GM23338 (cell line): ENCODE measurements at regions not wholly inside any gene's neighbourhood (a gene's known extent, or its start where the extent isn't known, plus 50 kb on each side); places are given as distances from the start of the nearest gene placed in this dataset.

Experiments used
- ATAC-seq: fragments of 200-7000 bp; cut with Tn5 transposase; 3 replicates; pipeline ENCODE4 v1.9.1; 2020
- DNase-seq: peaks from one replicate; pipeline ENCODE4 v3.0.0-alpha.2; 2015; ENCODE audit warnings: low spot score
- H2AFZ ChIP-seq: fragments of 200-600 bp; sonication (generic); 2 replicates; pipeline ENCODE4 v1.8.0; 2016; ENCODE audit warnings: antibody characterized with exemption, mild to moderate bottlenecking, moderate library complexity
- H3F3A ChIP-seq: fragments of 200-600 bp; sonication (generic); replicated peaks from 2 replicates; pipeline ENCODE4 v1.8.0; 2017; ENCODE audit warnings: antibody characterized with exemption, mixed run types, low read depth
- H3K27ac ChIP-seq: fragments of 200-600 bp; sonication (generic); 2 replicates; pipeline ENCODE4 v1.6.1; 2016; ENCODE audit warnings: low read depth
- H3K27me3 ChIP-seq: fragments of 200-600 bp; sonication (generic); 2 replicates; pipeline ENCODE4 v1.8.0; 2016; ENCODE audit warnings: mild to moderate bottlenecking, mixed run types, moderate library complexity; ENCODE audit not compliant: insufficient read depth
- H3K36me3 ChIP-seq: fragments of 200-600 bp; sonication (generic); 2 replicates; pipeline ENCODE4 v1.8.0; 2016; ENCODE audit warnings: mild to moderate bottlenecking; ENCODE audit not compliant: insufficient read depth
- H3K4me1 ChIP-seq: fragments of 200-600 bp; sonication (generic); 2 replicates; pipeline ENCODE4 v1.8.0; 2016; ENCODE audit warnings: mild to moderate bottlenecking, moderate library complexity; ENCODE audit not compliant: insufficient read depth
- H3K4me2 ChIP-seq: fragments of 200-600 bp; sonication (generic); 2 replicates; pipeline ENCODE4 v1.7.1; 2017; ENCODE audit warnings: mixed run types
- H3K4me3 ChIP-seq: fragments of 200-600 bp; sonication (generic); 2 replicates; pipeline ENCODE4 v1.6.1; 2016; ENCODE audit warnings: mixed run types
- H3K79me2 ChIP-seq: fragments of 200-600 bp; sonication (generic); replicated peaks from 2 replicates; pipeline ENCODE4 v1.8.0; 2017; ENCODE audit warnings: mild to moderate bottlenecking; ENCODE audit not compliant: insufficient read depth
- H3K9me2 ChIP-seq: fragments of 200-600 bp; sonication (generic); 2 replicates; pipeline ENCODE4 v1.8.0; 2017; ENCODE audit not compliant: insufficient read depth
- H4K20me1 ChIP-seq: fragments of 200-600 bp; sonication (generic); replicated peaks from 2 replicates; pipeline ENCODE4 v1.8.0; 2017; ENCODE audit warnings: mild to moderate bottlenecking; ENCODE audit not compliant: insufficient read depth
- H3K27ac Mint-ChIP-seq: 2 replicates; pipeline ENCODE4 v1.8.0; 2020; ENCODE audit warnings: inconsistent platforms, mild to moderate bottlenecking, moderate library complexity, mixed read lengths
- H3K27me3 Mint-ChIP-seq: 3 replicates; pipeline ENCODE4 v1.8.0; 2022; ENCODE audit warnings: low read depth, mild to moderate bottlenecking, moderate library complexity, mixed read lengths, inconsistent platforms; ENCODE audit not compliant: insufficient read depth, poor library complexity
- H3K36me3 Mint-ChIP-seq: 3 replicates; pipeline ENCODE4 v1.8.0; 2021; ENCODE audit warnings: low read depth, mild to moderate bottlenecking, inconsistent platforms, moderate library complexity, mixed read lengths
- H3K4me1 Mint-ChIP-seq: 3 replicates; pipeline ENCODE4 v1.8.0; 2020; ENCODE audit warnings: mild to moderate bottlenecking, inconsistent platforms, mixed read lengths
- H3K4me3 Mint-ChIP-seq: 3 replicates; pipeline ENCODE4 v1.8.0; 2021; ENCODE audit warnings: moderate library complexity, mild to moderate bottlenecking, inconsistent platforms, mixed read lengths
- H3K9me3 Mint-ChIP-seq: 3 replicates; pipeline ENCODE4 v1.8.0; 2020; ENCODE audit warnings: moderate library complexity, mild to moderate bottlenecking, inconsistent platforms, mixed read lengths
- CREB1 ChIP-seq: fragments of 250-450 bp; sonication (Bioruptor Pico); IDR thresholded peaks from 2 replicates; pipeline ENCODE4 v1.5.0; 2020; ENCODE audit warnings: low read depth, mild to moderate bottlenecking, moderate library complexity
- CTCF ChIP-seq, 2 experiments: fragments of 200-600 bp in 1 of 2; sonication (generic) in 1 of 2; conservative IDR thresholded peaks; 2 replicates each; pipeline versions ENCODE4 v1.5.1 to v1.6.1; 2016 to 2017; ENCODE audit warnings: antibody characterized with exemption in 2 of 2, low read depth in 2 of 2, mild to moderate bottlenecking in 2 of 2, moderate library complexity in 1 of 2
- ETS1 ChIP-seq: IDR thresholded peaks from 2 replicates; pipeline ENCODE4 v1.6.1; 2016; ENCODE audit warnings: antibody characterized with exemption
- NANOG ChIP-seq: IDR thresholded peaks from 2 replicates; pipeline ENCODE4 v1.6.1; 2016; ENCODE audit warnings: antibody characterized with exemption, borderline replicate concordance
- POLR2AphosphoS5 ChIP-seq: IDR thresholded peaks from 2 replicates; pipeline ENCODE4 v1.6.1; 2016; ENCODE audit warnings: antibody characterized with exemption, low read depth
- REST ChIP-seq: IDR thresholded peaks from one replicate; pipeline ENCODE4 v1.6.1; 2018; ENCODE audit warnings: antibody characterized with exemption; ENCODE audit not compliant: unreplicated experiment
- STAT1 ChIP-seq: IDR thresholded peaks from one replicate; pipeline ENCODE4 v1.6.1; 2016; ENCODE audit warnings: antibody characterized with exemption; ENCODE audit not compliant: unreplicated experiment
- ZNF114 ChIP-seq: fragments of 250-450 bp; sonication (Bioruptor Pico); IDR thresholded peaks from 2 replicates; pipeline ENCODE4 v1.5.0; 2020; ENCODE audit warnings: mild to moderate bottlenecking, moderate library complexity
- TF ChIP-seq, protein P1 (sequence below): fragments of 250-450 bp; sonication (Bioruptor Pico); IDR thresholded peaks from 2 replicates; pipeline ENCODE4 v1.5.0; 2020; ENCODE audit warnings: mild to moderate bottlenecking, moderate library complexity

GRCh38 chr2:6010163-6010562 lies 318.0 kb downstream of the SOX11 start:
- no peak overlapping the region for H3K4me3 ChIP-seq
- Mint-ChIP-seq H3K9me3 (peaks cover 54% of the 10 kb centered on the region), H3K4me3 (no peak overlapping the region), H3K27ac (no peak overlapping the region), H3K4me1 (peaks cover 22% of the 10 kb centered on the region), H3K27me3 (no peaks in the 10 kb centered on the region), H3K36me3 (0 out of 3 replicates have a peak, but pooled peaks cover 2% of the 10 kb centered on the region)
- no peaks in the 10 kb centered on the region for H3K4me1 ChIP-seq
- ATAC-seq = no peak
- no peaks in the 10 kb centered on the region for H3K27me3 ChIP-seq
- no peak overlapping the region for H3K27ac ChIP-seq
- H3K4me2 ChIP-seq = no peak overlapping the region
- TF ChIP-seq CREB1 (CRISPR knock-in tag) (no peak), CTCF (conservative IDR thresholded peaks at IDR 0.05; ENCODE audit: low read depth in 2 of 2) (no peak), ZNF114 (no peak), NANOG (no peak)
- no peaks in the 10 kb centered on the region for H3F3A ChIP-seq
- DNase-seq = no peak
- no peaks in the 10 kb centered on the region for H3K79me2 ChIP-seq
- H2AFZ ChIP-seq = no peak overlapping the region
- H3K36me3 ChIP-seq = no peaks in the 10 kb centered on the region
- no peaks in the 10 kb centered on the region for H4K20me1 ChIP-seq
- H3K9me2 ChIP-seq = no peaks in the 10 kb centered on the region

- no peaks in the 10 kb centered on the region for H3K9me2 ChIP-seq
- ATAC-seq (peak; percentile 44), DNase-seq (peak; percentile 15)
- Mint-ChIP-seq H3K27me3 (no peaks in the 10 kb centered on the region), H3K27ac (no peak overlapping the region), H3K36me3 (0 out of 3 replicates have a peak, but pooled peaks cover 2% of the 10 kb centered on the region), H3K4me1 (peaks cover 22% of the 10 kb centered on the region), H3K9me3 (peaks cover 49% of the 10 kb centered on the region), H3K4me3 (no peak overlapping the region)
- no peaks in the 10 kb centered on the region for H3K79me2 ChIP-seq
- H3K4me3 ChIP-seq = no peak overlapping the region
- no peak overlapping the region for H3K27ac ChIP-seq
- no peaks in the 10 kb centered on the region for H4K20me1 ChIP-seq
- H3K36me3 ChIP-seq = no peaks in the 10 kb centered on the region
- H3K4me2 ChIP-seq = no peak overlapping the region
- H3K27me3 ChIP-seq = no peaks in the 10 kb centered on the region
- H2AFZ ChIP-seq = no peak overlapping the region
- no peaks in the 10 kb centered on the region for H3F3A ChIP-seq
- no peaks in the 10 kb centered on the region for H3K4me1 ChIP-seq
- TF ChIP-seq CREB1 (CRISPR knock-in tag) = no peak
- no peak for TF ChIP-seq POLR2AphosphoS5
- TF ChIP-seq REST = no peak
- TF ChIP-seq STAT1 = no peak
- TF ChIP-seq ZNF114 = no peak
- TF ChIP-seq, protein P1, sequence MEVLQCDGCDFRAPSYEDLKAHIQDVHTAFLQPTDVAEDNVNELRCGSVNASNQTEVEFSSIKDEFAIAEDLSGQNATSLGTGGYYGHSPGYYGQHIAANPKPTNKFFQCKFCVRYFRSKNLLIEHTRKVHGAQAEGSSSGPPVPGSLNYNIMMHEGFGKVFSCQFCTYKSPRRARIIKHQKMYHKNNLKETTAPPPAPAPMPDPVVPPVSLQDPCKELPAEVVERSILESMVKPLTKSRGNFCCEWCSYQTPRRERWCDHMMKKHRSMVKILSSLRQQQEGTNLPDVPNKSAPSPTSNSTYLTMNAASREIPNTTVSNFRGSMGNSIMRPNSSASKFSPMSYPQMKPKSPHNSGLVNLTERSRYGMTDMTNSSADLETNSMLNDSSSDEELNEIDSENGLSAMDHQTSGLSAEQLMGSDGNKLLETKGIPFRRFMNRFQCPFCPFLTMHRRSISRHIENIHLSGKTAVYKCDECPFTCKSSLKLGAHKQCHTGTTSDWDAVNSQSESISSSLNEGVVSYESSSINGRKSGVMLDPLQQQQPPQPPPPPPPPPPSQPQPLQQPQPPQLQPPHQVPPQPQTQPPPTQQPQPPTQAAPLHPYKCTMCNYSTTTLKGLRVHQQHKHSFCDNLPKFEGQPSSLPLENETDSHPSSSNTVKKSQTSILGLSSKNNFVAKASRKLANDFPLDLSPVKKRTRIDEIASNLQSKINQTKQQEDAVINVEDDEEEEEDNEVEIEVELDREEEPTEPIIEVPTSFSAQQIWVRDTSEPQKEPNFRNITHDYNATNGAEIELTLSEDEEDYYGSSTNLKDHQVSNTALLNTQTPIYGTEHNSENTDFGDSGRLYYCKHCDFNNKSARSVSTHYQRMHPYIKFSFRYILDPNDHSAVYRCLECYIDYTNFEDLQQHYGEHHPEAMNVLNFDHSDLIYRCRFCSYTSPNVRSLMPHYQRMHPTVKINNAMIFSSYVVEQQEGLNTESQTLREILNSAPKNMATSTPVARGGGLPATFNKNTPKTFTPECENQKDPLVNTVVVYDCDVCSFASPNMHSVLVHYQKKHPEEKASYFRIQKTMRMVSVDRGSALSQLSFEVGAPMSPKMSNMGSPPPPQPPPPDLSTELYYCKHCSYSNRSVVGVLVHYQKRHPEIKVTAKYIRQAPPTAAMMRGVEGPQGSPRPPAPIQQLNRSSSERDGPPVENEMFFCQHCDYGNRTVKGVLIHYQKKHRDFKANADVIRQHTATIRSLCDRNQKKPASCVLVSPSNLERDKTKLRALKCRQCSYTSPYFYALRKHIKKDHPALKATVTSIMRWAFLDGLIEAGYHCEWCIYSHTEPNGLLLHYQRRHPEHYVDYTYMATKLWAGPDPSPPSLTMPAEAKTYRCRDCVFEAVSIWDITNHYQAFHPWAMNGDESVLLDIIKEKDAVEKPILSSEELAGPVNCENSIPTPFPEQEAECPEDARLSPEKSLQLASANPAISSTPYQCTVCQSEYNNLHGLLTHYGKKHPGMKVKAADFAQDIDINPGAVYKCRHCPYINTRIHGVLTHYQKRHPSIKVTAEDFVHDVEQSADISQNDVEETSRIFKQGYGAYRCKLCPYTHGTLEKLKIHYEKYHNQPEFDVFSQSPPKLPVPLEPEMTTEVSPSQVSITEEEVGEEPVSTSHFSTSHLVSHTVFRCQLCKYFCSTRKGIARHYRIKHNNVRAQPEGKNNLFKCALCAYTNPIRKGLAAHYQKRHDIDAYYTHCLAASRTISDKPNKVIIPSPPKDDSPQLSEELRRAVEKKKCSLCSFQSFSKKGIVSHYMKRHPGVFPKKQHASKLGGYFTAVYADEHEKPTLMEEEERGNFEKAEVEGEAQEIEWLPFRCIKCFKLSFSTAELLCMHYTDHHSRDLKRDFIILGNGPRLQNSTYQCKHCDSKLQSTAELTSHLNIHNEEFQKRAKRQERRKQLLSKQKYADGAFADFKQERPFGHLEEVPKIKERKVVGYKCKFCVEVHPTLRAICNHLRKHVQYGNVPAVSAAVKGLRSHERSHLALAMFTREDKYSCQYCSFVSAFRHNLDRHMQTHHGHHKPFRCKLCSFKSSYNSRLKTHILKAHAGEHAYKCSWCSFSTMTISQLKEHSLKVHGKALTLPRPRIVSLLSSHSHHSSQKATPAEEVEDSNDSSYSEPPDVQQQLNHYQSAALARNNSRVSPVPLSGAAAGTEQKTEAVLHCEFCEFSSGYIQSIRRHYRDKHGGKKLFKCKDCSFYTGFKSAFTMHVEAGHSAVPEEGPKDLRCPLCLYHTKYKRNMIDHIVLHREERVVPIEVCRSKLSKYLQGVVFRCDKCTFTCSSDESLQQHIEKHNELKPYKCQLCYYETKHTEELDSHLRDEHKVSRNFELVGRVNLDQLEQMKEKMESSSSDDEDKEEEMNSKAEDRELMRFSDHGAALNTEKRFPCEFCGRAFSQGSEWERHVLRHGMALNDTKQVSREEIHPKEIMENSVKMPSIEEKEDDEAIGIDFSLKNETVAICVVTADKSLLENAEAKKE (CRISPR knock-in tag) = no peak
- no peak for TF ChIP-seq ETS1
Measured at GRCh38 chr2:6011921-6012320, 319.7 kb downstream of the SOX11 start.
